Loucy (cell line): ENCODE measurements at regions not wholly inside any gene's neighbourhood (a gene's known extent, or its start where the extent isn't known, plus 50 kb on each side); places are given as distances from the start of the nearest gene placed in this dataset.

Experiments used
- H2AFZ ChIP-seq: fragments of 200-600 bp; sonication (generic); 2 replicates; pipeline ENCODE4 v1.6.0; 2016; ENCODE audit warnings: antibody characterized with exemption, mild to moderate bottlenecking, low read length, moderate library complexity
- H3F3A ChIP-seq: fragments of 200-600 bp; 2 replicates; pipeline ENCODE4 v1.6.0; 2016; ENCODE audit warnings: antibody characterized with exemption, low read depth, mild to moderate bottlenecking
- H3K27me3 ChIP-seq: fragments of 200-600 bp; sonication (generic); 2 replicates; pipeline ENCODE4 v1.6.1; 2014; ENCODE audit warnings: low read length, mild to moderate bottlenecking; ENCODE audit not compliant: insufficient read depth, poor library complexity, severe bottlenecking
- H3K36me3 ChIP-seq: fragments of 200-600 bp; sonication (generic); 2 replicates; pipeline ENCODE4 v1.6.1; 2016; ENCODE audit warnings: low read length; ENCODE audit not compliant: insufficient read depth
- H3K4me1 ChIP-seq: fragments of 200-600 bp; sonication (generic); 2 replicates; pipeline ENCODE4 v1.5.1; 2014; ENCODE audit warnings: low read length, mild to moderate bottlenecking; ENCODE audit not compliant: insufficient read depth, poor library complexity, severe bottlenecking
- H3K4me2 ChIP-seq: fragments of 200-600 bp; sonication (generic); 2 replicates; pipeline ENCODE4 v1.6.0; 2014; ENCODE audit warnings: antibody characterized with exemption, low read length, low read depth, mild to moderate bottlenecking; ENCODE audit not compliant: poor library complexity, severe bottlenecking
- H3K4me3 ChIP-seq: fragments of 200-600 bp; sonication (generic); 2 replicates; pipeline ENCODE4 v1.5.1; 2014; ENCODE audit warnings: low read length, mild to moderate bottlenecking, mixed read lengths; ENCODE audit not compliant: poor library complexity, severe bottlenecking
- H3K79me2 ChIP-seq: fragments of 200-600 bp; sonication (generic); 2 replicates; pipeline ENCODE4 v1.6.1; 2014; ENCODE audit warnings: low read length; ENCODE audit not compliant: insufficient read depth
- H3K9ac ChIP-seq: fragments of 200-600 bp; sonication (generic); 2 replicates; pipeline ENCODE4 v1.6.0; 2014; ENCODE audit warnings: mild to moderate bottlenecking, low read depth, low read length, moderate library complexity; ENCODE audit not compliant: poor library complexity, severe bottlenecking
- H3K9me2 ChIP-seq: fragments of 200-600 bp; sonication (generic); replicated peaks from 2 replicates; pipeline ENCODE4 v1.6.1; 2016; ENCODE audit warnings: low read depth, low read length, mixed read lengths
- H3K9me3 ChIP-seq: fragments of 200-600 bp; sonication (generic); 2 replicates; pipeline ENCODE4 v1.6.1; 2014; ENCODE audit warnings: mild to moderate bottlenecking, antibody characterized with exemption, low read length, low read depth; ENCODE audit not compliant: insufficient read depth
- H4K20me1 ChIP-seq: fragments of 200-600 bp; sonication (generic); 2 replicates; pipeline ENCODE4 v1.6.0; 2014; ENCODE audit warnings: antibody characterized with exemption, low read length, mild to moderate bottlenecking; ENCODE audit not compliant: insufficient read depth, poor library complexity, severe bottlenecking
- EZH2phosphoT487 ChIP-seq: fragments of 200-600 bp; IDR thresholded peaks from 2 replicates; pipeline ENCODE4 v1.6.1; 2018; ENCODE audit warnings: antibody characterized with exemption, mild to moderate bottlenecking, moderate library complexity, borderline replicate concordance
- TF ChIP-seq, protein P1 (sequence below): fragments of 200-600 bp; sonication (generic); conservative IDR thresholded peaks from 2 replicates; pipeline ENCODE4 v1.5.1; 2014; ENCODE audit warnings: mild to moderate bottlenecking, antibody characterized with exemption, low read length

DNA sequence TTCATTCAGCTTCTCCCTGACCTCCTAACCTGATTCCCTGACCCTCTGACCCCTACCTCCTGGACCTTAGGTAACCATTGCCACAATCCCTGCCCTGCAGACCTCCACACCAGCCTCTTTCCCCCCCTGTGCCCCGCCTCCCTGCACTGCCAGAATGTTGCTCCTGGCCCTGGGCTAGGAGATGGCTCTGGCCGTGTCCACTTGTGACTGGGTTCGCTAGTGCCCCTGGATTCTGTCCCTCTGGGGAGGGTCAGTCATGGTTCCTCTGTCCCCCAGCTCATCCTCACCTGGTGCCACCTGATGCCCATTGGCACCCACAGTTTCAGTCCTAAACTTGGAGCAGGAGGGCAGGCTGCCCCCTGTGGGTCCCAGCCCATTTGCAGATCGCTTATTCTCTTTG lies 56.2 kb upstream of the PRR23E start:
- no peaks in the 10 kb centered on the region for H3K27me3 ChIP-seq
- H2AFZ ChIP-seq = no peak overlapping the region
- H4K20me1 ChIP-seq = no peaks in the 10 kb centered on the region
- no peaks in the 10 kb centered on the region for H3K4me1 ChIP-seq
- no peaks in the 10 kb centered on the region for H3K9me3 ChIP-seq
- H3K9ac ChIP-seq = no peak overlapping the region
- no peak for TF ChIP-seq EZH2phosphoT487
- TF ChIP-seq, protein P1, sequence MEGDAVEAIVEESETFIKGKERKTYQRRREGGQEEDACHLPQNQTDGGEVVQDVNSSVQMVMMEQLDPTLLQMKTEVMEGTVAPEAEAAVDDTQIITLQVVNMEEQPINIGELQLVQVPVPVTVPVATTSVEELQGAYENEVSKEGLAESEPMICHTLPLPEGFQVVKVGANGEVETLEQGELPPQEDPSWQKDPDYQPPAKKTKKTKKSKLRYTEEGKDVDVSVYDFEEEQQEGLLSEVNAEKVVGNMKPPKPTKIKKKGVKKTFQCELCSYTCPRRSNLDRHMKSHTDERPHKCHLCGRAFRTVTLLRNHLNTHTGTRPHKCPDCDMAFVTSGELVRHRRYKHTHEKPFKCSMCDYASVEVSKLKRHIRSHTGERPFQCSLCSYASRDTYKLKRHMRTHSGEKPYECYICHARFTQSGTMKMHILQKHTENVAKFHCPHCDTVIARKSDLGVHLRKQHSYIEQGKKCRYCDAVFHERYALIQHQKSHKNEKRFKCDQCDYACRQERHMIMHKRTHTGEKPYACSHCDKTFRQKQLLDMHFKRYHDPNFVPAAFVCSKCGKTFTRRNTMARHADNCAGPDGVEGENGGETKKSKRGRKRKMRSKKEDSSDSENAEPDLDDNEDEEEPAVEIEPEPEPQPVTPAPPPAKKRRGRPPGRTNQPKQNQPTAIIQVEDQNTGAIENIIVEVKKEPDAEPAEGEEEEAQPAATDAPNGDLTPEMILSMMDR = no peak
- H3K79me2 ChIP-seq = no peaks in the 10 kb centered on the region
- H3K4me2 ChIP-seq = no peak overlapping the region
- H3F3A ChIP-seq = no peaks in the 10 kb centered on the region
- H3K4me3 ChIP-seq = no peak overlapping the region
- no peaks in the 10 kb centered on the region for H3K9me2 ChIP-seq
- H3K36me3 ChIP-seq = no peaks in the 10 kb centered on the region

DNA sequence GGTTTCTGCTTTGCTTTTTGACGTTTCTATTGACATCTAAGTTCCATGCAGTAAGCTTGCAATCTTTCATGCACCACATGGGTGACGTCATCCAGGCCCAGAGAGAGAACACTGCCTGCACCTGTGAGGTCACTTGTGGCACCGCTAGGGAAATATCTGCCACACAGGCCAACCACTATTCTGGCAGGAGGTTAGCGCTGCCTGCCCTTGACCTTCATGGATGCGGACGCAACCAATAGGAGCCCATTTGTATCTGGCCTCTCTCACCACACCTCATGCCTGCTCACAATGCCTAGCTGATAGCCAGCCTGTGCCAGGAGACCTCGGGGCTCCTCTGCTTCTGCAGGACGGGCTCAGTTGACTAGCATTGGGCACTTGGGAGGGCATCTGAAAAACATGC lies 55.8 kb upstream of the PRR23E start:
- no peaks in the 10 kb centered on the region for H3K4me1 ChIP-seq

DNA sequence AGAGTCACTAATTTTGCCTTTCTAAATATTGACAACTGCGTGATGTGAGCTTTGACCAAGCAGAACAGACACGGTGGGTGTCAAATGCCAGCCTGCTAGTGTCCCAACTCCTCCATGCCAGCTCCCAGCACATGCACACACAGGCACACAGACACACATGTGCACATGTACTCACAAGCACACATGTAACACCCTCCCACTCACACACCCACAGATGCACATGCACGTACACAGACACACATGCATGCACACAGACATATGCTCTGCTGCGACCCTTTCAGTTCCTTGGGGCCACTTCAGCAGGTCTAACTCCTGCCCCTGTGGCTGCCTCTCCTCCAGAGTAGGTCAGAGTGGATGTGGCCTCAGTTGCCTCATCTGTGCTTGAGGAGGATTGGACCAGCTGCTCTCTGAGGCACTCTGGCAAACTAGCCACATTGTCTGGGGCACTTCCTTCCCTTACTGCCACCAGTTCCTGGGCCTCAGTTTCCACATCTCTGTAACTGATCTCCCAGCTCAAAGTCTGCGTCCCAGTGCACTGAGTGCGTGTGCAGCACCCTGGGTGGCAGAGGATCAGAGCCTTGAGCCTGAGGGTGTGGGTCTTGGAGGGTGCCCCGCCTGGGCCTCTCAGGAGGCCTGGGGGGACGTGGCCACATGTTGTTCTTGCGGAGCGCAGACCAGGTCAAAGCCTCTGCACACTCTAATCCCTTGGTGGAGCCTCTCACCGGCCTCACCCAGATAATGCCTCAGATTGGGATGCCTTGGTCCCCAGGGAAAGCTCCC lies 55.0 kb upstream of the PRR23E start:
- no peak for TF ChIP-seq EZH2phosphoT487
- TF ChIP-seq, protein P1 = no peak
- H3F3A ChIP-seq = no peaks in the 10 kb centered on the region

More for the DNA sequence above, 55.8 kb upstream of the PRR23E start:
- no peak overlapping the region for H2AFZ ChIP-seq
- H3K36me3 ChIP-seq = no peaks in the 10 kb centered on the region
- H3K9me3 ChIP-seq = no peaks in the 10 kb centered on the region
- no peaks in the 10 kb centered on the region for H3K27me3 ChIP-seq
- H3K9me2 ChIP-seq = no peaks in the 10 kb centered on the region
- no peaks in the 10 kb centered on the region for H3F3A ChIP-seq
- H3K4me2 ChIP-seq = no peak overlapping the region
- no peak overlapping the region for H3K9ac ChIP-seq
- TF ChIP-seq, protein P1 = no peak
- no peak for TF ChIP-seq EZH2phosphoT487
- H3K4me3 ChIP-seq = no peak overlapping the region
- no peaks in the 10 kb centered on the region for H3K79me2 ChIP-seq
- H4K20me1 ChIP-seq = no peaks in the 10 kb centered on the region

More for the DNA sequence above, 55.0 kb upstream of the PRR23E start:
- H3K9ac ChIP-seq = no peak overlapping the region
- no peaks in the 10 kb centered on the region for H3K9me2 ChIP-seq
- H3K27me3 ChIP-seq = no peaks in the 10 kb centered on the region
- H3K9me3 ChIP-seq = no peaks in the 10 kb centered on the region
- H3K4me2 ChIP-seq = no peak overlapping the region
- no peaks in the 10 kb centered on the region for H3K36me3 ChIP-seq
- no peak overlapping the region for H3K4me3 ChIP-seq
- H2AFZ ChIP-seq = no peak overlapping the region
- H4K20me1 ChIP-seq = no peaks in the 10 kb centered on the region
- no peaks in the 10 kb centered on the region for H3K4me1 ChIP-seq
- no peaks in the 10 kb centered on the region for H3K79me2 ChIP-seq
